OCI-LY1 (cell line): ENCODE measurements at regions not wholly inside any gene's neighbourhood (a gene's known extent, or its start where the extent isn't known, plus 50 kb on each side); places are given as distances from the start of the nearest gene placed in this dataset.

ENCODE experiments used
- H2AFZ ChIP-seq: fragments of 200-600 bp; sonication (generic), shearing (Covaris generic); 2 replicates; pipeline ENCODE4 v1.6.0; 2014; ENCODE audit warnings: antibody characterized with exemption, mild to moderate bottlenecking, low read length
- H3F3A ChIP-seq: fragments of 200-600 bp; sonication (generic), shearing (Covaris generic); 2 replicates; pipeline ENCODE4 v1.6.0; 2014; ENCODE audit warnings: mild to moderate bottlenecking, antibody characterized with exemption, low read length, moderate library complexity; ENCODE audit not compliant: insufficient read depth
- H3K27ac ChIP-seq: fragments of 200-600 bp; sonication (generic); 2 replicates; pipeline ENCODE4 v1.5.1; 2014; ENCODE audit warnings: low read length, mixed run types, mild to moderate bottlenecking, low read depth; ENCODE audit not compliant: poor library complexity, severe bottlenecking
- H3K27me3 ChIP-seq: fragments of 200-600 bp; sonication (generic); 2 replicates; pipeline ENCODE4 v1.6.0; 2014; ENCODE audit warnings: antibody characterized with exemption, mild to moderate bottlenecking, low read length, moderate library complexity; ENCODE audit not compliant: insufficient read depth
- H3K36me3 ChIP-seq: fragments of 200-600 bp; sonication (generic); 2 replicates; pipeline ENCODE4 v1.6.1; 2014; ENCODE audit warnings: mild to moderate bottlenecking, antibody characterized with exemption, low read length, moderate library complexity, mixed read lengths; ENCODE audit not compliant: insufficient read depth
- H3K4me1 ChIP-seq: fragments of 200-600 bp; sonication (generic); 2 replicates; pipeline ENCODE4 v1.5.1; 2014; ENCODE audit warnings: mild to moderate bottlenecking, low read length, moderate library complexity; ENCODE audit not compliant: insufficient read depth, severe bottlenecking
- H3K4me2 ChIP-seq: fragments of 200-600 bp; sonication (generic), shearing (Covaris generic); 2 replicates; pipeline ENCODE4 v1.6.1; 2014; ENCODE audit warnings: low read length
- H3K4me3 ChIP-seq: fragments of 200-600 bp; sonication (generic); 2 replicates; pipeline ENCODE4 v1.5.1; 2014; ENCODE audit warnings: low read length, low read depth, mild to moderate bottlenecking, mixed read lengths; ENCODE audit not compliant: poor library complexity, severe bottlenecking
- H3K79me2 ChIP-seq: fragments of 200-600 bp; shearing (Covaris generic); 2 replicates; pipeline ENCODE4 v1.6.1; 2016; ENCODE audit warnings: mixed run types, low read length, mixed read lengths; ENCODE audit not compliant: insufficient read depth
- H3K9ac ChIP-seq: fragments of 200-600 bp; sonication (generic), shearing (Covaris generic); 2 replicates; pipeline ENCODE4 v1.6.1; 2014; ENCODE audit warnings: mild to moderate bottlenecking, low read length, mixed read lengths
- H3K9me2 ChIP-seq: fragments of 200-600 bp; sonication (generic), shearing (Covaris generic); 2 replicates; pipeline ENCODE4 v1.6.1; 2014; ENCODE audit warnings: low read depth, mild to moderate bottlenecking, low read length, mixed read lengths
- H3K9me3 ChIP-seq: fragments of 200-600 bp; shearing (Covaris generic); 2 replicates; pipeline ENCODE4 v1.6.1; 2014; ENCODE audit warnings: low read length, mixed read lengths
- H4K20me1 ChIP-seq: fragments of 200-600 bp; sonication (generic), shearing (Covaris generic); 2 replicates; pipeline ENCODE4 v1.6.0; 2016; ENCODE audit warnings: mild to moderate bottlenecking, low read length; ENCODE audit not compliant: insufficient read depth
- CTCF ChIP-seq: fragments of 200-600 bp; sonication (generic), shearing (Covaris generic); IDR thresholded peaks from 2 replicates; pipeline ENCODE4 v1.5.1; 2017; ENCODE audit warnings: mild to moderate bottlenecking, antibody characterized with exemption, low read length, moderate library complexity, mixed read lengths
- EZH2 ChIP-seq: fragments of 200-600 bp; sonication (generic), shearing (Covaris generic); IDR thresholded peaks from 2 replicates; pipeline ENCODE4 v1.8.0; 2017; ENCODE audit warnings: borderline replicate concordance, mixed run types, mild to moderate bottlenecking, antibody characterized with exemption, low read length, moderate library complexity, mixed read lengths

- no peak overlapping the region for H3K9ac ChIP-seq
- H3K9me3 ChIP-seq: no peaks in the 10 kb centered on the region
- H3K27me3 ChIP-seq: no peaks in the 10 kb centered on the region
Observed at GRCh38 chr6:133779916-133780695, 108.8 kb upstream of the TCF21 start.

GRCh38 chr6:133786016-133786415, 102.9 kb upstream of the TCF21 start:
- no peak overlapping the region for H2AFZ ChIP-seq
- H3K4me3 ChIP-seq: no peak overlapping the region
- no peaks in the 10 kb centered on the region for H3K27me3 ChIP-seq
- no peaks in the 10 kb centered on the region for H3K4me1 ChIP-seq
- no peaks in the 10 kb centered on the region for H4K20me1 ChIP-seq
- no peaks in the 10 kb centered on the region for H3F3A ChIP-seq
- H3K9me3 ChIP-seq: no peaks in the 10 kb centered on the region
- H3K79me2 ChIP-seq: no peaks in the 10 kb centered on the region
- TF ChIP-seq CTCF: no peak
- no peak for TF ChIP-seq EZH2
- no peak overlapping the region for H3K9ac ChIP-seq
- no peak overlapping the region for H3K27ac ChIP-seq
- H3K36me3 ChIP-seq: no peaks in the 10 kb centered on the region
- no peaks in the 10 kb centered on the region for H3K9me2 ChIP-seq
- H3K4me2 ChIP-seq: no peak overlapping the region

More at GRCh38 chr6:133779916-133780695, 108.8 kb upstream of the TCF21 start:
- Histone ChIP-seq H3K4me3 (no peak overlapping the region), H3K4me2 (no peak overlapping the region), H2AFZ (no peak overlapping the region), H3K36me3 (no peaks in the 10 kb centered on the region), H3F3A (no peaks in the 10 kb centered on the region), H3K4me1 (no peaks in the 10 kb centered on the region), H3K79me2 (no peaks in the 10 kb centered on the region), H3K27ac (no peak overlapping the region), H3K9me2 (no peaks in the 10 kb centered on the region), H4K20me1 (no peaks in the 10 kb centered on the region)
- no peak for TF ChIP-seq EZH2
- TF ChIP-seq CTCF: no peak

GRCh38 chr6:133787122-133787521, 101.8 kb upstream of the TCF21 start:
- no peaks in the 10 kb centered on the region for H3K36me3 ChIP-seq
- no peak overlapping the region for H3K4me2 ChIP-seq
- no peaks in the 10 kb centered on the region for H3F3A ChIP-seq
- no peaks in the 10 kb centered on the region for H3K9me2 ChIP-seq
- TF ChIP-seq CTCF: no peak
- no peak overlapping the region for H3K9ac ChIP-seq
- no peaks in the 10 kb centered on the region for H3K27me3 ChIP-seq
- no peaks in the 10 kb centered on the region for H3K9me3 ChIP-seq
- no peaks in the 10 kb centered on the region for H3K79me2 ChIP-seq
- no peak overlapping the region for H3K4me3 ChIP-seq
- no peak overlapping the region for H2AFZ ChIP-seq
- no peaks in the 10 kb centered on the region for H3K4me1 ChIP-seq
- H3K27ac ChIP-seq: no peak overlapping the region
- H4K20me1 ChIP-seq: no peaks in the 10 kb centered on the region
